ENCODE measurements at regions not wholly inside any gene's neighbourhood (a gene's known extent, or its start where the extent isn't known, plus 50 kb on each side); places are given as distances from the start of the nearest gene placed in this dataset.

GRCh38 chr10:106424054-106424453 lies 740.5 kb downstream of the SORCS1 start:
- no peak overlapping the region for H3K4me2 ChIP-seq (ENCODE audit: low read depth, low read length, poor library complexity, severe bottlenecking)
- no peaks in the 10 kb centered on the region for H3K27me3 ChIP-seq (ENCODE audit: low read length)
- TF ChIP-seq EZH2phosphoT487 (conservative IDR thresholded peaks at IDR 0.05; ENCODE audit: low read length) (no peak), CTCF (IDR thresholded peaks at IDR 0.05; ENCODE audit: insufficient read depth, low read length, poor library complexity, severe bottlenecking) (no peak)
- H3K9ac ChIP-seq (ENCODE audit: low read length), result no peak overlapping the region
- H3F3A ChIP-seq (ENCODE audit: insufficient read depth), result no peaks in the 10 kb centered on the region
- no peaks in the 10 kb centered on the region for H3K79me2 ChIP-seq (ENCODE audit: insufficient read depth, low read length)
- H3K36me3 ChIP-seq (ENCODE audit: low read length), result no peaks in the 10 kb centered on the region
- no peaks in the 10 kb centered on the region for H3K9me3 ChIP-seq (ENCODE audit: insufficient read depth, low read length)
- H3K4me3 ChIP-seq (ENCODE audit: insufficient read depth, low read length, poor library complexity, severe bottlenecking), result no peak overlapping the region
- H3K9me2 ChIP-seq (replicated peaks; ENCODE audit: insufficient read depth, low read length), result no peaks in the 10 kb centered on the region
- no peak overlapping the region for H3K27ac ChIP-seq (ENCODE audit: low read depth, low read length)
- no peaks in the 10 kb centered on the region for H4K20me1 ChIP-seq (ENCODE audit: low read depth, low read length)
- H2AFZ ChIP-seq (ENCODE audit: low read depth, low read length, severe bottlenecking), result no peak overlapping the region

- H3K9me2 ChIP-seq (replicated peaks; ENCODE audit: insufficient read depth, low read length), result no peaks in the 10 kb centered on the region
- H3K79me2 ChIP-seq (ENCODE audit: insufficient read depth, low read length), result no peaks in the 10 kb centered on the region
- no peaks in the 10 kb centered on the region for H3K36me3 ChIP-seq (ENCODE audit: low read length)
- H3K27me3 ChIP-seq (ENCODE audit: low read length), result no peaks in the 10 kb centered on the region
- no peaks in the 10 kb centered on the region for H4K20me1 ChIP-seq (ENCODE audit: low read depth, low read length)
- H3K9me3 ChIP-seq (ENCODE audit: insufficient read depth, low read length), result no peaks in the 10 kb centered on the region
- no peak overlapping the region for H2AFZ ChIP-seq (ENCODE audit: low read depth, low read length, severe bottlenecking)
- no peak overlapping the region for H3K9ac ChIP-seq (ENCODE audit: low read length)
- no peak overlapping the region for H3K4me2 ChIP-seq (ENCODE audit: low read depth, low read length, poor library complexity, severe bottlenecking)
- H3K27ac ChIP-seq (ENCODE audit: low read depth, low read length), result no peak overlapping the region
- TF ChIP-seq CTCF (IDR thresholded peaks at IDR 0.05; ENCODE audit: insufficient read depth, low read length, poor library complexity, severe bottlenecking), result no peak
- TF ChIP-seq EZH2phosphoT487 (conservative IDR thresholded peaks at IDR 0.05; ENCODE audit: low read length), result no peak
- H3F3A ChIP-seq (ENCODE audit: insufficient read depth), result no peaks in the 10 kb centered on the region
- no peak overlapping the region for H3K4me3 ChIP-seq (ENCODE audit: insufficient read depth, low read length, poor library complexity, severe bottlenecking)
Observed at GRCh38 chr10:106410331-106410730, 754.2 kb downstream of the SORCS1 start.

GRCh38 chr10:106405141-106405540 lies 759.4 kb downstream of the SORCS1 start:
- H3K79me2 ChIP-seq (ENCODE audit: insufficient read depth, low read length), result no peaks in the 10 kb centered on the region
- H3F3A ChIP-seq (ENCODE audit: insufficient read depth), result no peaks in the 10 kb centered on the region
- H2AFZ ChIP-seq (ENCODE audit: low read depth, low read length, severe bottlenecking), result no peak overlapping the region
- H4K20me1 ChIP-seq (ENCODE audit: low read depth, low read length), result no peaks in the 10 kb centered on the region
- H3K9ac ChIP-seq (ENCODE audit: low read length), result no peak overlapping the region
- no peaks in the 10 kb centered on the region for H3K27me3 ChIP-seq (ENCODE audit: low read length)
- no peak overlapping the region for H3K27ac ChIP-seq (ENCODE audit: low read depth, low read length)
- H3K9me2 ChIP-seq (replicated peaks; ENCODE audit: insufficient read depth, low read length), result no peaks in the 10 kb centered on the region
- H3K4me2 ChIP-seq (ENCODE audit: low read depth, low read length, poor library complexity, severe bottlenecking), result no peak overlapping the region
- no peak for TF ChIP-seq CTCF (IDR thresholded peaks at IDR 0.05; ENCODE audit: insufficient read depth, low read length, poor library complexity, severe bottlenecking)
- no peak for TF ChIP-seq EZH2phosphoT487 (conservative IDR thresholded peaks at IDR 0.05; ENCODE audit: low read length)
- H3K36me3 ChIP-seq (ENCODE audit: low read length), result no peaks in the 10 kb centered on the region
- no peaks in the 10 kb centered on the region for H3K9me3 ChIP-seq (ENCODE audit: insufficient read depth, low read length)
- no peak overlapping the region for H3K4me3 ChIP-seq (ENCODE audit: insufficient read depth, low read length, poor library complexity, severe bottlenecking)
